HG03342 (cell line): ENCODE measurements at regions not wholly inside any gene's neighbourhood (a gene's known extent, or its start where the extent isn't known, plus 50 kb on each side); places are given as distances from the start of the nearest gene placed in this dataset.

Experiments used
- ATAC-seq: cut with Tn5 transposase; IDR thresholded peaks from one replicate; pipeline ENCODE4 v1.9.1; 2021; ENCODE audit warnings: mild to moderate bottlenecking, moderate library complexity; ENCODE audit not compliant: unreplicated experiment

- ATAC-seq: no peak
Measured at GRCh38 chr1:94326329-94326728, 88.9 kb upstream of the ARHGAP29 start.

DNA sequence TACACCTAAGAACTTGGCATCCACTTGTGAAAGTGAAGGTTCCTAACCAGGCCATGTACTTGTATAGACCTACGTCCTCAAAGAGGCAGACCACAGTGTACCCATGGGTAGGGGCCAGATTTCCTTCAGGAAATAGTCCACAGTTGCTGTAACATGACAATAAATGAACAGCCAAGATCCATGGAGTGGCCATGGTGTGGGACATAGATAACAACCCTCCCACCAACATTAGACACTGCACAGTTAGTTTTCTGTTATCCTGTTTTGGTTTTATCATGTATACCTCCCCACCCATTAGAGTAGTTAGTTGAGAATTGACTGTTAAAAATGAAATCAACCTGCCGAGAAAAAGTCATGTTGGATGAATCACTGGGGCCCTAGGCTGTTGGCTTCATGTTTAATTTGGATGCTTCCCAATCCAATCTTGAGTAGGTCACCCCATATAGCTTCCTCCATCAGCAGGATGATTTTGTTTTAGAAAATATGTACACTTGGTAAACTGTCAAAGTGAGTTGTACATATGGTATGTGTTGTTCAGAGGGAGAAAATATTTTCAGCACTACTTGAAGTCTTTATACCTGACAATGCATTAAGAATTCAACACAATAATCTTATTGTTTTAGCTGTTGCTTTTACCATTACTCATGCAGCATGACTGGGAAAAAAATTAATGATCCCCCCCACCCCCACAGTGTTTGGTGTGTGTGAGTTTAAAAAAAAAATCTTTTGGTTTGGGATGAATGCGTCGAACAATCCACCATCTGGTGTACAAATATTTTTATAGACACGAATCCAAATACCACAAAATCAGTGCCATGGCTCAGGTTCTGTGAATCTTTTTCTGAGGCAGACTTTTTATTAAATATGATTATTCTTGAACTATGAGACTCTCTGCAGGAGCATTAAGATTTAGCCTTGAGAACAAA lies 88.3 kb upstream of the ARHGAP29 start:
- no peak for ATAC-seq

GRCh38 chr1:94324178-94324544 lies 86.8 kb upstream of the ARHGAP29 start:
- no peak for ATAC-seq

GRCh38 chr1:94323311-94324177 lies 86.2 kb upstream of the ARHGAP29 start:
- no peak for ATAC-seq

DNA sequence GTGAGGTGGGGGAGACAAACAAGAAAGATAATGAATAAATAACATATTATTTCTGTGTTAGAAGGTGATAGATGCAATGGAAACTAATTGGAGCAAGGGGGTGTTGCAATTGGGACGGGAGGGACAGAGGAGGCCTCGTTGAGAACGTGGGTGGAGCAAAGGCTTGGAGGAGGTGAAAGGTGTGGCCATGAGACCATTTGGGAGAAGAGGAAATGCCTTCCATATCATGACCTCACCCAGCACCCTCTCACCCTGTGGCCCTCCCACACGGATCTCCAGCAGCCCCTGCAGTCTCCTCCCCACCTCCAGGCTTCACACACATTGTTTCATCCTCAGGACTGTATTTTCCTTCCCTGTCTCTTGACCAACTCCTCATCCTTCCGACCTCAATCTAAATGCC lies 85.3 kb upstream of the ARHGAP29 start:
- ATAC-seq: no peak

- ATAC-seq: no peak
Measured at GRCh38 chr1:94321662-94322061, 84.3 kb upstream of the ARHGAP29 start.

DNA sequence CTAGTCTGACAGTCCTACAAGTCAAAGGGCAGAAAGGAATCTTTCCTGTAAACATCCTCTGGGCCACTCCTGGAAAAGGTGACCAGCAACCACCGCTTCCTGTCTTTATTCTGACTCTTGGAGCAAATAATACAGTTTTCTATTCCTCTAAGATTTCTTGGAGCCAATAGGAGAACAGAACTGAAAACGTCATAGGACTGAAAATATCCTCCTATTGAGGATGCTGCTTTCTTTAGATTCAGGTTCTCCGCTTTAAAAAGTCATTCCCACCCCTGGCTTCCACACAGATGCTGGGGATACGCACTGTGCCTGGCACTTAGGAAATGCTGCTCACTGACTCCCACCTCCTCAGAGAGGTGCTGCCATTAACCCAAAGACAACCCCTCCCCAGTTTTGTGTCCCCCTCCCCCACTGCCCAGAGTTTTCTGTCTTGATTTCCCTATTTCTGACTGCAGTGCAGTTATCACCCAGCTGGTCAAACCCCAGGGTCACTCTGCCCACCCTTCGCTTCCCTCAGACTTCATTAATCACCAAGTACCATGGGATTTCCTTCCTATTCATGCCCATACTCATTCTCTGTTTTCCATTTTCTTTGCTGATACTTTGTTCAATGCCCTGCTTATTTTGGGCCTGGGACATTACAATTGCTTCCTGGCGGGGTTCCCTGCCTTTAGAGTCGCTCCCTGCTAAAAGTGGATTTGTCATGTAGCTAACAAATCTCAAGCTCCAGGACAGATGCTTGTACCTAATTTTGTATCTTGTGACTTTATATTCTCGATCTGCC lies 82.1 kb upstream of the ARHGAP29 start:
- ATAC-seq: no peak

- ATAC-seq: no peak
Measured at GRCh38 chr1:94318505-94319030, 81.2 kb upstream of the ARHGAP29 start.

DNA sequence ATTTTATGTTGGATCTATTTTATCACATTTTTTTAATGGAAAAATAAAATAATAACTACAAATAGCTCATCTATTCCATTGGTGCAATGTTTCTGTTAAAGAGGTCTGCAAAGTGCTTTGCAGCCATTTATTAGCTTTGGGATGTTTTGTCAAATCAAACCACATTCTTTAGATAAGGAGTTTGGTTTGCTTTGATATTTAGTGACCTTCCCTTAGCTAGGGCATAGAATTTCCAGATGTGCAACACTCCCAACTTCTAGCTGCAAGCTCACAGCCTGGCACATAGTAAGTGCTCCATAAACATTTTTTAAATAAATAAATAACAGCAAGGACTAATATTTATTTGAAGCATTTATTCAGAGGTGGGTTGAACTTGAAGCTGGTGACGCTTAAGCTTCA lies 80.4 kb upstream of the ARHGAP29 start:
- ATAC-seq: no peak

DNA sequence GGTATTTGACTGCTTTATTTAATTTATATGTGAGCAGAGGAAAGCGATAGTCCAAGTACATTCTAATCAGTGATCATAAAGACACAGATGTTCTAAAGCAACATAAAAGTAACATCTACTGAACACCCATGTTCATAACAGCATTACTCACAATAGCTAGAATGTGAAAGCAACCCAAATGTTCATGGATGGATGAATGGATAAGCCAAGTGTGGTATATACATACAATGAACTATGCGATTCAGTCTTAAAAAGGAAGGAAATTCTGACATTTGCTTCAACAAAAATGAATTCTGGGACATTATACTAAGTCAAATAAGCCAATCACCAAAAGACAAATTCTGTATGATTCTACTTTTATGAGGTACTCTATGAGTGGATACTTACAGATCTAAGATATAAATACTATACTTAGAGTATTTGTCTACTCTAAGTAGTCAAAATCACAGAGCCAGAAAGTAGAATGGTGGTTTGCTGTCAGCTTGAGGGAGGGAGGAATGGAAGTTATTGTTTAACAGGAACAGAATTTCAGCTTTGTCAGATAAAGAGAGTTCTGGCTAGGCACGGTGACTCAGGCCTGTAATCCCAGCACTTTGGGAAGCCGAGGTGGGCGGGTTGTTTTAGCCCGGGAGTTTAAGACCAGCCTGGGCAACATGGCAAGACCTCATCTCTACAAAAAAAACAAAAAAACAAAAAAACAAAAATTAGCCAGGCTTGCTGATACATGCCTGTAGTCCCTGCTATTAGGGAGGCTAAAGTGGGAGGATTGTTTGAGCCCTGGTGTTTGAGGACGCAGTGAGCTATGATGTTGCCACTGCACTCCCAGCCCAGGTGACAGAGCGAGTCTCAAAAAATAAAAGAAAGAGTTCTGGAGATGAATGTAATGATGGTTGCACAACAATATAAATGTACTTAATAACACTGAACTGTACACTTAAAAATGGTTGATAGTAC lies 79.7 kb upstream of the ARHGAP29 start:
- no peak for ATAC-seq

DNA sequence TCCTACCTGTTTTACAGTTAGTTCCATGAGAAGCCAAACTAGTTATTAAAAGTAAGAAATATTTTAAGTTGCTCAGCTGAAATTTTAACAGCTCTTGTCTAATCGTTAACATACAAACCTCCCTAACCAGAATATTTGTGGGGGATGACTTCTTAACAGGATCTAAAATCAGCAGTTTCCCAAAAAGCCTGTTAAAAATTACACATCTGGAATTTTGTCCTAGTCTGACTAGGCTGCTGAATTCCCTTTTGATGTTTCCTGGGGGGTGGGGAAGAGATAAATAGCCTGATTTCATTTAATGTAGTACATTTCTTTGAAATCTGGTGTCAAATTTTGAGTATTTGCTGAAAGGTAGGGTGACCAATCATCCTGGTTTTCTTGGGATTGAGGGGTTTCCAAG lies 78.8 kb upstream of the ARHGAP29 start:
- ATAC-seq: no peak

GRCh38 chr1:94315552-94316116 lies 78.2 kb upstream of the ARHGAP29 start:
- ATAC-seq: no peak

DNA sequence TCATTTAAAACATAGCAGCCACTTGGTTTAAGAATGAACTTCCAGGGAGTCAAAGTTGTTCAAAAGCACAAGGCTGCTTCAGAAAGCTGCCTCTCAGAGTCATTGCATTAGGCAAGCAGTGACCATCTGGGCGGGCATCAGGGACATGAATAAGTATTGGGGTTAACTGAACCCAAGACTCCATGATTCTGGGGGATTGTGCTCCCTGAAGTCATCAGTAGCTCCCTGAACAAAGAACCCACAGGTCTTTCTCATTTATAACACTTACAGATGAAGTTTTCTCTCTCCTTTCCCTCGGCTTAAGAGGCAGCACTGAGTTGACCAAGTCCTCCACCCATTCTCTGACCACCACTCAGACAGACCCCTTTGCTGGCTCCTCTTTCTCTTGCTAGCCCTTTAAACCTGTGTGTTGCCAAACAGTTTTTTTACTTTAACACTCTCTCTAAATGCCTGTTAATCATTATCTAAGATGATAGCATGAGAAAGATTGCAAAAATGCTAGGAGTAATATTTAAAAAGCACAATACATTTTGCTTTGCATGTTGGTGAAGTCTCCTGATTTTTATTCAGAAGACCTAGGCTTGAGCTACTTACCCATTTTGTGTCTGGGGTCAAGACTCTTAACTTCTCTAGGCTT lies 77.0 kb upstream of the ARHGAP29 start:
- ATAC-seq: no peak

DNA sequence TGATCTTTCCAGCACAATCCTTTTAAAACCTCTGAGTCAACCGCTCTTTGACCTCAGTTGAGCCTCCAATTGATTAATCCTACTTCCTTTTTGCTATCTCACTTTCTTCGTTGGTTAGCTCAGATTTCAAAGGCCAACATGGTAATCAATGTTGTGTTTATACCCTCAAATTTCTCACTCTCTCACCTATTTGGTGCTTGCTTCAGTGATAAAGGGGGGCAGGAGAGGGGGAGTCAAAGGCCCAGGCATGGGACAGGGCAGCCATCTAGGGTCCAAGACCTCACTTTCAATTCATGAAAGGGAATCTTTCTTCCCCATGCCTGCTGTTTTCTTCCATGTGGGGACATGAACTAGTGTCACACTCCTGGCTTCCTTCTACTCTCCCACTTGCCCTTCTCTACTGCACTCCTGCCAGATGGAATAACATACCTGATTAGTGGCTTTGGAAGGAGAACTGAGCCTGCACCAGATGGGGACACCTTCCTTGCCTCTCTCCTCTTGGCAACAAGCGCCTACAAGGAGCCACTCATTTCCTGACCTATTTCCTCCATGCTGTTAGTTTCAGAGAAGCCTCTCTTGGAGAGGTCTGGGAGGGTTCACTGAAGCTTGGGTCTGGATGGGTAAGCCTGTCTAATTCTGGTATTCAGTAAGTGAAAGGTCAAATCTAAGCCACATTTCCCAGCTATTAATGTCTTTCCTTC lies 73.3 kb upstream of the ARHGAP29 start:
- no peak for ATAC-seq

DNA sequence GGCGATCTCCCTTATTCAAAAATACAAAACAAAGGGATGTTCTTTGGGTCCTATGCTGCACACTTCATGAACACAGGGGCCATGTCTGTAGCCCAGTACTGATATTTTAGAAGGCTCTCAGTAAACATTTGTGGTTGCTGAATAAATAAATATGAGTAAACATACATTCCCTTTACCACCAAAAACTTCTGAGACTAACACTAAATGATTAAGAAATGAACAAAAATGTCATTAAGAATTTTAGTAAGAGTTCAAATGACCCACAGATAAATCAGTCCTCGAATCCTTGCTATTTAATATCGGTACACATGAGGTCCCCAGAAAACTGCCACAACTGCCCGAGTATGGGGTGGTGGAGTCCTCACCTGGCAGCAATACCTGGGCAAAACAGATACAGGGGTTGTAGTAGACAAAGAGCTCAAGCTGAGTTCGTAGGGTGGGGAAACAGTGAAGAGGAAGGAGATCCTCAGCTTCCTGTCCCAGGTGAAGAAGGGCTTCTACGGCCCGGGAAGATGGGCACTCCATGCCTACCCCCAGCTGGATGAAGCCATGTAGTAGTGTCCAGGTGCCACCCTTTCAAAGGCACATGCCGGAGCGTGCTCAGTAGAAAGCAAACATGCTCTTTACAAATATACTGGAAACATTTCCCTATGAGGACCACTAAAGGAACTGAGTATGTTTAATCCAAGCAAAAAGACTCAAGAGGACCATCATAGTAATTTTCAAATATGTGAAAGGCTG lies 72.6 kb upstream of the ARHGAP29 start:
- ATAC-seq: no peak

- ATAC-seq: no peak
Measured at GRCh38 chr1:94309216-94309615, 71.8 kb upstream of the ARHGAP29 start.

DNA sequence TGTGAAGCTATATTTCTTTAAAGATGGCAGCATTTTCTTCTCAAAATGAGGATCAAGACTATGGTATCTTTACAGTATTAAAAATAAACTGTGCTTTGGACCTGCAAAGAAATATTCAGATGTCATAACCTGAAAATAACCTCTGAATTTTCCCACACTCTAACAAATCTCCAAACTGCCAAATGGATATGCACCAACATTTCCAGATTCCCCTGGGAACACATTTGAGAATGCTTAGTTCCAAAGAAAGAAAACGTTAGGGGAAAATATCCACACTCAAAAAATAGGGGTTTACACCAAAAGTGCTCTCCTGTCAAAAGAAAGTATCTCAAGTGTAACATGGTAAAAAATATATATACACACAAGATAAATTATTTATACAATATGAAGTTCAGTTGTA lies 69.1 kb upstream of the ARHGAP29 start:
- ATAC-seq: no peak

DNA sequence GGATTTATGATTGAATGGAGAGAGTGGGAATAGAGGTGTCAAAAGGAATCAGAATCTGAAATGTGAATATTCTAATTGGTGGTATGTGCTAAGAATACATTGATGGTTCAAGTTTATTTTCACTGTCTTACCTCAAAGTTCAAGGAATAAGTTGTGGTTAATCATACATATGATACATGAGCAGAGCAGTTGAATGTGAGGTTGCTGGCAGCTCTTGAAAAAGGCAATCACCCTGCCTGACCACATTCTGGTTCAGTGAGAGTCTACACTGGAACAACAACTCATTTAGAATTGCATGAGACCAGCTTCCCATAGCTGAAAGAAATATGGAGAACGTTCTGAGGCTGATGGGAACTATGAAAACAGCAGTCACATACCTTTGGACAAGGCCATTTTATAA lies 68.3 kb upstream of the ARHGAP29 start:
- ATAC-seq: no peak
